ENCODE measurements at regions not wholly inside any gene's neighbourhood (a gene's known extent, or its start where the extent isn't known, plus 50 kb on each side); places are given as distances from the start of the nearest gene placed in this dataset.
A peak's percentile ranks its signal among the peaks of the same experiment; 100 is the strongest.

DNA sequence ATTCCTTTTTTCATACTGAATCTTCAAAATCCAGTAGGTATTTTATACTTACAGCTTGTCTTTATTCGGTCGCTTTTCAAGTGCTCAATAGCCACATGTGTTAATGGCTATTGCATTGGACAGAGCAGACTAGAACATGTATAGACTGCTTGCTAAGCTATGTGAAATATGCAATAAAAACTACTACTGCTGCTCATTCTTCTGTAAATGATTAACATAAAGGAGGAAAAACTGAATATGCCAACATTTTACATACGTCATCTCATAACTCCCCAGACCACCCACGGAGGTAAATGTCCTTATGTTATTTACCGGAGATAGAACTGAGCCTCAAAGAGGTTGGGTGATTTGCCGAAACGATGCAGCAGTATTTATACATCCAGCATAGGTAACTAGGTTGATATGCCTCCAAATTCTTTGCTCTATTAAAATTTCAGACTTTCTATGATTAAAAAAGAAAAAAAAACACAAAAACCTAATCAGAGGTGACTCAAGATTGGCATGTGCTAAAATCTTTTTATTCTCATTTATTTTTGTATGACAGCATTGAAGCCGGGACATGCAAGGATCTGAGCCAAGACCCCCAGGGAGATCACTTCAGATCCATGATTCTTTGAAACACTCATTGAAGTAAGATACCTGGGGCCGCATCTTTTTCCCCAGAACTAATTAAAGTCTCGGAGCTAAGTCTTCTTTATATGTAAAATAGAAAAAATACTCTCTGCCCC is 78.5 kb upstream of the OR5AK2 start:
- H3K36me3 ChIP-seq (ENCODE audit: control insufficient read depth in 2 of 2, extremely low read depth in 1 of 2, insufficient read depth in 2 of 2, low read length in 2 of 2), result no peaks in the 10 kb centered on the region
- DNase-seq (ENCODE audit: low read depth, low spot score), result no peak
- no peaks in the 10 kb centered on the region for H4K20me1 ChIP-seq (ENCODE audit: control insufficient read depth, extremely low read depth, insufficient read depth, low read length)
- H3K79me2 ChIP-seq (ENCODE audit: control insufficient read depth, insufficient read depth, low read length), result no peaks in the 10 kb centered on the region
- peak overlapping the region; percentile 61 for H3K27ac ChIP-seq (ENCODE audit: control insufficient read depth, insufficient read depth, low read length)
- H3K4me2 ChIP-seq (ENCODE audit: control insufficient read depth, extremely low read depth, insufficient read depth, low read depth, low read length), result peak overlapping the region; percentile 57
- H3K9me1 ChIP-seq (ENCODE audit: control insufficient read depth, extremely low read depth, insufficient read depth, low read length), result no peaks in the 10 kb centered on the region
- TF ChIP-seq, protein P1, sequence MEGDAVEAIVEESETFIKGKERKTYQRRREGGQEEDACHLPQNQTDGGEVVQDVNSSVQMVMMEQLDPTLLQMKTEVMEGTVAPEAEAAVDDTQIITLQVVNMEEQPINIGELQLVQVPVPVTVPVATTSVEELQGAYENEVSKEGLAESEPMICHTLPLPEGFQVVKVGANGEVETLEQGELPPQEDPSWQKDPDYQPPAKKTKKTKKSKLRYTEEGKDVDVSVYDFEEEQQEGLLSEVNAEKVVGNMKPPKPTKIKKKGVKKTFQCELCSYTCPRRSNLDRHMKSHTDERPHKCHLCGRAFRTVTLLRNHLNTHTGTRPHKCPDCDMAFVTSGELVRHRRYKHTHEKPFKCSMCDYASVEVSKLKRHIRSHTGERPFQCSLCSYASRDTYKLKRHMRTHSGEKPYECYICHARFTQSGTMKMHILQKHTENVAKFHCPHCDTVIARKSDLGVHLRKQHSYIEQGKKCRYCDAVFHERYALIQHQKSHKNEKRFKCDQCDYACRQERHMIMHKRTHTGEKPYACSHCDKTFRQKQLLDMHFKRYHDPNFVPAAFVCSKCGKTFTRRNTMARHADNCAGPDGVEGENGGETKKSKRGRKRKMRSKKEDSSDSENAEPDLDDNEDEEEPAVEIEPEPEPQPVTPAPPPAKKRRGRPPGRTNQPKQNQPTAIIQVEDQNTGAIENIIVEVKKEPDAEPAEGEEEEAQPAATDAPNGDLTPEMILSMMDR (optimal IDR thresholded peaks at IDR 0.05 in 1 of 3, IDR thresholded peaks at IDR 0.05 in 1 of 3, conservative IDR thresholded peaks at IDR 0.05 in 1 of 3; ENCODE audit: extremely low read depth in 1 of 3, insufficient read depth in 2 of 3, low read length in 3 of 3), result no peak
- TF ChIP-seq EZH2 (IDR thresholded peaks at IDR 0.05; ENCODE audit: low read length), result no peak
- dilution Hi-C loops (cut with MboI; ENCODE audit: extremely low pct_ligation_motif_present, low sequenced_read_pairs), result no loop called here
- no peak overlapping the region for H3K4me3 ChIP-seq (ENCODE audit: control insufficient read depth in 2 of 3, extremely low read depth in 1 of 3, insufficient read depth in 2 of 3, low read depth in 1 of 3, low read length in 3 of 3)
- H3K9ac ChIP-seq (ENCODE audit: control insufficient read depth, extremely low read depth, insufficient read depth, low read length), result peak overlapping the region; percentile 41
- no peaks in the 10 kb centered on the region for H3K27me3 ChIP-seq (ENCODE audit: control insufficient read depth, extremely low read depth, insufficient read depth, low read length)
- no peak for FAIRE-seq
- H3K9me3 ChIP-seq (ENCODE audit: control insufficient read depth, low read depth, low read length), result no peaks in the 10 kb centered on the region
- H3K4me1 ChIP-seq (ENCODE audit: control insufficient read depth, extremely low read depth, insufficient read depth, low read length), result peaks cover 43% of the 10 kb centered on the region
- peak overlapping the region; percentile 6 for H2AFZ ChIP-seq (ENCODE audit: control insufficient read depth, low read length)

- dilution Hi-C loops (cut with MboI; ENCODE audit: extremely low pct_ligation_motif_present, low sequenced_read_pairs), result no loop called here
- no peak overlapping the region for H3K27ac ChIP-seq (ENCODE audit: control insufficient read depth, insufficient read depth, low read length)
Observed at GRCh38 chr11:56909563-56909962, 79.2 kb upstream of the OR5AK2 start.

More at GRCh38 chr11:56909563-56909962, 79.2 kb upstream of the OR5AK2 start:
- Histone ChIP-seq H3K27me3 (ENCODE audit: control insufficient read depth, extremely low read depth, insufficient read depth, low read length) (no peaks in the 10 kb centered on the region), H2AFZ (ENCODE audit: control insufficient read depth, low read length) (no peak overlapping the region), H3K79me2 (ENCODE audit: control insufficient read depth, insufficient read depth, low read length) (no peaks in the 10 kb centered on the region), H3K36me3 (ENCODE audit: control insufficient read depth in 2 of 2, extremely low read depth in 1 of 2, insufficient read depth in 2 of 2, low read length in 2 of 2) (no peaks in the 10 kb centered on the region), H4K20me1 (ENCODE audit: control insufficient read depth, extremely low read depth, insufficient read depth, low read length) (no peaks in the 10 kb centered on the region), H3K9me1 (ENCODE audit: control insufficient read depth, extremely low read depth, insufficient read depth, low read length) (no peaks in the 10 kb centered on the region), H3K4me3 (ENCODE audit: control insufficient read depth in 2 of 3, extremely low read depth in 1 of 3, insufficient read depth in 2 of 3, low read depth in 1 of 3, low read length in 3 of 3) (no peak overlapping the region), H3K4me1 (ENCODE audit: control insufficient read depth, extremely low read depth, insufficient read depth, low read length) (peaks cover 48% of the 10 kb centered on the region), H3K9me3 (ENCODE audit: control insufficient read depth, low read depth, low read length) (no peaks in the 10 kb centered on the region), H3K9ac (ENCODE audit: control insufficient read depth, extremely low read depth, insufficient read depth, low read length) (no peak overlapping the region), H3K4me2 (ENCODE audit: control insufficient read depth, extremely low read depth, insufficient read depth, low read depth, low read length) (no peak overlapping the region)
- DNase-seq (ENCODE audit: low read depth, low spot score) (no peak), FAIRE-seq (no peak)
- TF ChIP-seq EZH2 (IDR thresholded peaks at IDR 0.05; ENCODE audit: low read length), result no peak
- TF ChIP-seq, protein P1 (optimal IDR thresholded peaks at IDR 0.05 in 1 of 3, IDR thresholded peaks at IDR 0.05 in 1 of 3, conservative IDR thresholded peaks at IDR 0.05 in 1 of 3; ENCODE audit: extremely low read depth in 1 of 3, insufficient read depth in 2 of 3, low read length in 3 of 3), result no peak

Data from keratinocyte (primary cell).